K562 (cell line): ENCODE measurements at regions not wholly inside any gene's neighbourhood (a gene's known extent, or its start where the extent isn't known, plus 50 kb on each side); places are given as distances from the start of the nearest gene placed in this dataset.
A peak's percentile ranks its signal among the peaks of the same experiment; 100 is the strongest.

Experiments used
- ATAC-seq: fragments of 200-7000 bp; cut with Tn5 transposase; 3 replicates; pipeline ENCODE4 v1.9.1; 2020; ENCODE audit warnings: moderate library complexity
- BruUV-seq: library from RNA; stranded (reverse); fragments of 400-500 nt; replicated peaks from 2 replicates; lab custom pipeline; 2021; lab: Mats Ljungman, UMichigan
- CTCF ChIA-PET: fragments of 300-600 bp; formaldehyde crosslinking; extraction: SDS; loops from one replicate; lab custom pipeline; 2021; ENCODE audit warnings: low intra/inter-chr PET ratio; lab: Yijun Ruan, JAX
- POLR2A ChIA-PET: fragments of 300-600, 350-650 bp; sonication (Branson Sonifier 250); formaldehyde crosslinking; extraction: SDS; loops from one replicate; lab custom pipeline; 2021; ENCODE audit warnings: antibody characterized with exemption, inconsistent platforms; lab: Yijun Ruan, JAX
- DNase-seq, 4 experiments: peaks; one replicate each; pipeline versions ENCODE4 v3.0.0 to v3.0.0-alpha.2; 2011 to 2018; ENCODE audit warnings: low spot score in 3 of 4, mixed read lengths in 3 of 4; ENCODE audit errors: extremely low read depth in 1 of 4
- FAIRE-seq: peaks from 2 replicates; lab custom pipeline; 2011; peaks lifted over from hg19 to GRCh38; lab: Jason Lieb, UNC
- H2AFZ ChIP-seq: 2 replicates; pipeline ENCODE4 v1.6.0; 2011; ENCODE audit warnings: low read depth, low read length, control low read depth, inconsistent platforms
- H3K27ac ChIP-seq: fragments of 200-600 bp; 3 replicates; pipeline ENCODE4 v1.8.0; 2011; ENCODE audit warnings: low read depth, mild to moderate bottlenecking, control low read depth, inconsistent platforms, low read length, moderate library complexity, mixed read lengths; ENCODE audit errors: extremely low read depth
- H3K27me3 ChIP-seq, 2 experiments: fragments of 300-600 bp in 1 of 2; 2 replicates in 1 of 2; 3 replicates in 1 of 2; pipeline versions ENCODE4 v1.6.0 to v1.8.0; 2011; ENCODE audit warnings: inconsistent platforms in 2 of 2, low read length in 2 of 2, mild to moderate bottlenecking in 1 of 2, mixed read lengths in 1 of 2, moderate library complexity in 1 of 2; ENCODE audit not compliant: control insufficient read depth in 2 of 2, insufficient read depth in 2 of 2
- H3K36me3 ChIP-seq: fragments of 300-600 bp; 3 replicates; pipeline ENCODE4 v1.8.0; 2011; ENCODE audit warnings: mild to moderate bottlenecking, low read length, inconsistent platforms; ENCODE audit not compliant: control insufficient read depth, insufficient read depth
- H3K4me1 ChIP-seq, 2 experiments: fragments of 200-600 bp in 1 of 2; replicated peaks in 1 of 2; 2 replicates in 1 of 2; 3 replicates in 1 of 2; pipeline versions ENCODE4 v1.5.1 to v1.8.0; 2011; ENCODE audit warnings: inconsistent platforms in 2 of 2, low read length in 2 of 2, mild to moderate bottlenecking in 1 of 2, mixed read lengths in 1 of 2, moderate library complexity in 1 of 2; ENCODE audit not compliant: control insufficient read depth in 2 of 2, insufficient read depth in 2 of 2
- H3K4me2 ChIP-seq: 2 replicates; pipeline ENCODE4 v1.6.1; 2011; ENCODE audit warnings: low read length, control low read depth, inconsistent platforms, mixed read lengths; ENCODE audit not compliant: insufficient read depth
- H3K4me3 ChIP-seq: fragments of 200-600 bp; sonication (generic), shearing (Covaris generic); 2 replicates; pipeline ENCODE4 v1.5.1; 2016; ENCODE audit warnings: control low read depth, inconsistent platforms
- H3K79me2 ChIP-seq: fragments of 200-600 bp; 3 replicates; pipeline ENCODE4 v1.8.0; 2011; ENCODE audit warnings: low read length, inconsistent platforms; ENCODE audit not compliant: control insufficient read depth, insufficient read depth
- H3K9ac ChIP-seq, 2 experiments: 2 replicates each; pipeline versions ENCODE4 v1.6.0 to v1.6.1; 2011; ENCODE audit warnings: low read depth in 2 of 2, low read length in 2 of 2, control low read depth in 1 of 2, inconsistent platforms in 1 of 2, mild to moderate bottlenecking in 1 of 2, mixed read lengths in 1 of 2; ENCODE audit not compliant: insufficient read depth in 1 of 2
- H3K9me1 ChIP-seq: one replicate; pipeline ENCODE4 v1.6.0; 2011; ENCODE audit warnings: inconsistent platforms, mild to moderate bottlenecking, low read length, moderate library complexity; ENCODE audit not compliant: control insufficient read depth, insufficient read depth
- H3K9me3 ChIP-seq: replicated peaks from 2 replicates; pipeline ENCODE4 v1.5.1; 2011; ENCODE audit warnings: low read depth, low read length, inconsistent platforms; ENCODE audit not compliant: control insufficient read depth, insufficient read depth
- H4K20me1 ChIP-seq: replicated peaks from 2 replicates; pipeline ENCODE4 v1.6.1; 2011; ENCODE audit warnings: low read length, inconsistent platforms, mixed read lengths; ENCODE audit not compliant: control insufficient read depth, insufficient read depth
- BCOR ChIP-seq: fragments of 450-650 bp; IDR thresholded peaks from 2 replicates; pipeline ENCODE4 v1.6.1; 2016
- C11orf30 ChIP-seq: fragments of 450-650 bp; IDR thresholded peaks from 2 replicates; pipeline ENCODE4 v1.6.1; 2016; ENCODE audit warnings: low read depth, mild to moderate bottlenecking
- DNMT1 ChIP-seq: fragments of 450-650 bp; IDR thresholded peaks from 2 replicates; pipeline ENCODE4 v1.6.1; 2016; ENCODE audit warnings: antibody characterized with exemption, mild to moderate bottlenecking
- HCFC1 ChIP-seq: IDR thresholded peaks from 2 replicates; pipeline ENCODE4 v1.6.1; 2012; ENCODE audit warnings: low read depth, low read length, improper control_type of control experiment
- NR3C1 ChIP-seq: sonication (generic); formaldehyde crosslinking; IDR thresholded peaks from 2 replicates; pipeline ENCODE4 v1.8.1; 2022; ENCODE audit warnings: missing genetic modification reagents
- RBM14 ChIP-seq: fragments of 200-400 bp; formaldehyde crosslinking; IDR thresholded peaks from 2 replicates; pipeline ENCODE4 v1.6.1; 2018; ENCODE audit warnings: low read depth, mild to moderate bottlenecking, low read length, moderate library complexity, borderline replicate concordance; ENCODE audit not compliant: insufficient read depth
- ZFPM2 ChIP-seq: fragments of 250-450 bp; sonication (Bioruptor Pico); IDR thresholded peaks from 2 replicates; pipeline ENCODE4 v1.5.1; 2022; ENCODE audit warnings: mild to moderate bottlenecking
- whole genome bisulfite sequencing: fragments of 100-300 bp; shearing (Covaris generic); methylation state at CpG from one replicate; pipeline ENCODE4 v1.1.6; 2016; ENCODE audit warnings: low coverage, mixed read lengths; ENCODE audit not compliant: insufficient coverage; ENCODE audit errors: missing lambda C conversion rate; 5-methylcytosine and 5-hydroxymethylcytosine counted together
- in situ Hi-C: fragments of 300-500 bp; cut with MboI; formaldehyde crosslinking; loops from 4 replicates; pipeline ENCODE4 v1.15.0; 2018; ENCODE audit warnings: inconsistent platforms, mixed read lengths
- intact Hi-C: fragments of 100-400 bp; cut with micrococcal nuclease; formaldehyde crosslinking; loops from 2 replicates; pipeline ENCODE4 v1.14.2; 2022
- TF ChIP-seq, protein P1 (sequence below): fragments of 200-400 bp; formaldehyde crosslinking; IDR thresholded peaks from 2 replicates; pipeline ENCODE4 v1.6.1; 2017; ENCODE audit warnings: mild to moderate bottlenecking, low read depth, low read length, moderate library complexity

DNA sequence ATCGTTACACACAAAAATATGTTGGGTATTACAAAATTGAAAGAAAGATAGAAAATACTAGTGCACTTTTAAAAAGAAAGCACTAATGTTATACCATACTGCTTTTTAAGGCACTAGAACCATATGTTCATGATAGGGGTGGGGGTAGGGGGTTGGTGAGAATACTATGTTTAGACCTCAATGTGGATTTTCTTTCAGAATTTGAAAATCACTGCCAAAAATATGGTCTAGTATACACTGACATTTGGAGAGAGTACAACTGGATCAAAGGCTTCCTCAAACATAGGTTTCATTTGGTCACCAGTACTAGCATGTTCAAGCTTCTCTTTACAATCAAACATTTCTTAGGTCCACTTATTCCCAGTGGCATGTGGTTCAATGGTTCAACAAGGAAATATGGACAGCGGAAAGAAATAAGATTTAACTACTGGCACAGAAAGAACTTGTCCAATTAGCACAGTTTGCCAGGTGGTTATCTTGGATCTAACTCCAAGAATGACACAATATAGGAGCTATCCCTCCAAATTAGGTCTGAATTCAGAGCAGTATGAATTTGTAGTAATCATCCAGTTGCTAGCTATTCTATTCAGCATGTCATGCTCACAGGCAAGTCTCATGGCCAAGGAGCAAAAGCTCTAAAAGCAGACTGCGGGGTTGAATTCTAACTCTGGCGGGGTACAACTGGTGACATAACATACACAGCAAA is 139.3 kb downstream of the SLC24A2 start:
- 8% methylated on average over 3 of the region's 4 CpGs for WGBS
- ChIA-PET POLR2A (interaction anchor here (1.0 kb wide), 1 partner anchor 11 kb away, joined by 3 read pairs; no protein-coding TSS in a partner anchor), CTCF (no interaction called here)
- in situ Hi-C loops (no loop called here), intact Hi-C loops (loop anchor here (10.0 kb wide), 1 partner anchor 135 kb away; no protein-coding TSS in a partner anchor)
- Histone ChIP-seq H3K4me2 (no peak overlapping the region), H4K20me1 (no peaks in the 10 kb centered on the region), H3K4me1 (peaks cover 0 to 12% of the 10 kb centered on the region in 2 experiments; a peak in 2 of 5 replicates), H3K9ac (no peak overlapping the region), H3K4me3 (no peak overlapping the region), H3K79me2 (no peaks in the 10 kb centered on the region), H2AFZ (peak overlapping the region; percentile 51), H3K27me3 (no peaks in the 10 kb centered on the region), H3K27ac (no peak overlapping the region), H3K9me3 (no peaks in the 10 kb centered on the region), H3K36me3 (no peaks in the 10 kb centered on the region), H3K9me1 (no peaks in the 10 kb centered on the region)
- TF ChIP-seq DNMT1 (no peak), NR3C1 (no peak), HCFC1 (no peak), RBM14 (no peak), ZFPM2 (no peak), BCOR (no peak), C11orf30 (no peak)
- TF ChIP-seq, protein P1, sequence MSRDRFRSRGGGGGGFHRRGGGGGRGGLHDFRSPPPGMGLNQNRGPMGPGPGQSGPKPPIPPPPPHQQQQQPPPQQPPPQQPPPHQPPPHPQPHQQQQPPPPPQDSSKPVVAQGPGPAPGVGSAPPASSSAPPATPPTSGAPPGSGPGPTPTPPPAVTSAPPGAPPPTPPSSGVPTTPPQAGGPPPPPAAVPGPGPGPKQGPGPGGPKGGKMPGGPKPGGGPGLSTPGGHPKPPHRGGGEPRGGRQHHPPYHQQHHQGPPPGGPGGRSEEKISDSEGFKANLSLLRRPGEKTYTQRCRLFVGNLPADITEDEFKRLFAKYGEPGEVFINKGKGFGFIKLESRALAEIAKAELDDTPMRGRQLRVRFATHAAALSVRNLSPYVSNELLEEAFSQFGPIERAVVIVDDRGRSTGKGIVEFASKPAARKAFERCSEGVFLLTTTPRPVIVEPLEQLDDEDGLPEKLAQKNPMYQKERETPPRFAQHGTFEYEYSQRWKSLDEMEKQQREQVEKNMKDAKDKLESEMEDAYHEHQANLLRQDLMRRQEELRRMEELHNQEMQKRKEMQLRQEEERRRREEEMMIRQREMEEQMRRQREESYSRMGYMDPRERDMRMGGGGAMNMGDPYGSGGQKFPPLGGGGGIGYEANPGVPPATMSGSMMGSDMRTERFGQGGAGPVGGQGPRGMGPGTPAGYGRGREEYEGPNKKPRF, result no peak
- DNase-seq (no peak), ATAC-seq (no peak), FAIRE-seq (no peak)
- no TSS peak for BruUV-seq
